DND-41 (cell line): ENCODE measurements at regions not wholly inside any gene's neighbourhood (a gene's known extent, or its start where the extent isn't known, plus 50 kb on each side); places are given as distances from the start of the nearest gene placed in this dataset.

Source experiments
- CTCF ChIP-seq: IDR thresholded peaks from 2 replicates; pipeline ENCODE4 v1.5.1; 2012; ENCODE audit warnings: borderline replicate concordance, low read length, moderate library complexity, mild to moderate bottlenecking; ENCODE audit not compliant: poor library complexity, severe bottlenecking; ENCODE audit errors: extremely low read depth
- EZH2 ChIP-seq: IDR thresholded peaks from 3 replicates; pipeline ENCODE4 v1.6.1; 2012; ENCODE audit warnings: borderline replicate concordance, low read depth, mild to moderate bottlenecking, moderate library complexity, low read length, inconsistent platforms; ENCODE audit not compliant: severe bottlenecking

- TF ChIP-seq CTCF (no peak), EZH2 (no peak)
These were observed 91.4 kb upstream of the AGAP1 start for GRCh38 chr2:235402422-235402821.
